Transverse colon (tissue), 4 donors: ENCODE measurements at regions not wholly inside any gene's neighbourhood (a gene's known extent, or its start where the extent isn't known, plus 50 kb on each side); places are given as distances from the start of the nearest gene placed in this dataset.

ENCODE experiments used
- DNase-seq: peaks from one replicate; pipeline ENCODE4 v3.0.0-alpha.2; 2019
- H3K27ac ChIP-seq, 4 donors: fragments of 200-600 bp; sonication (generic); 2 replicates each; pipeline ENCODE4 v1.5.1; 2016 to 2018; ENCODE audit warnings: inconsistent platforms in 4 of 4
- H3K27me3 ChIP-seq: fragments of 200-600 bp; sonication (generic); 2 replicates; pipeline ENCODE4 v1.5.1; 2017; ENCODE audit warnings: inconsistent platforms
- H3K36me3 ChIP-seq, 4 donors: fragments of 200-600 bp; sonication (generic); 2 replicates each; pipeline ENCODE4 v1.5.1; 2017 to 2019; ENCODE audit warnings: inconsistent platforms in 4 of 4
- H3K4me1 ChIP-seq, 4 donors: fragments of 200-600 bp; sonication (generic); 2 replicates each; pipeline ENCODE4 v1.5.1; 2017 to 2020; ENCODE audit warnings: inconsistent platforms in 4 of 4
- H3K4me3 ChIP-seq, 4 donors: fragments of 200-600 bp; sonication (generic); 1 replicate in 1 of 4; 2 replicates in 3 of 4; pipeline versions ENCODE4 v1.5.1 to v1.6.1; 2017 to 2019; ENCODE audit warnings: inconsistent platforms in 4 of 4
- H3K9me3 ChIP-seq, 2 donors: fragments of 200-600 bp; sonication (generic); 2 replicates each; pipeline ENCODE4 v1.5.1; 2017 to 2019; ENCODE audit warnings: inconsistent platforms in 2 of 2
- CTCF ChIP-seq, 5 experiments: fragments of 200-600 bp in 3 of 5; fragments of 450-650 bp in 2 of 5; sonication (generic) in 3 of 5; IDR thresholded peaks; 1 replicate in 2 of 5; 2 replicates in 3 of 5; pipeline ENCODE4 v1.5.1; 2016 to 2017; ENCODE audit warnings: antibody characterized with exemption in 5 of 5, inconsistent platforms in 3 of 5, mild to moderate bottlenecking in 2 of 5, moderate library complexity in 1 of 5
- EP300 ChIP-seq: sonication (generic); formaldehyde crosslinking; IDR thresholded peaks from one replicate; pipeline ENCODE4 v1.6.1; 2017; ENCODE audit warnings: antibody characterized with exemption, low read depth
- POLR2A ChIP-seq: fragments of 450-650 bp; IDR thresholded peaks from one replicate; pipeline ENCODE4 v1.6.1; 2016; ENCODE audit warnings: antibody characterized with exemption, mild to moderate bottlenecking, moderate library complexity
- POLR2AphosphoS5 ChIP-seq, 3 donors: sonication (generic); formaldehyde crosslinking; IDR thresholded peaks; one replicate each; pipeline ENCODE4 v1.6.1; 2016; ENCODE audit warnings: antibody characterized with exemption in 3 of 3
- WGBS, 2 donors: methylation state at CpG; one replicate each; pipeline ENCODE4 v1.1.5; 2018; ENCODE audit warnings: low coverage in 1 of 2; 5-methylcytosine and 5-hydroxymethylcytosine counted together
- in situ Hi-C, 4 donors: fragments of 200-750 bp; cut with MboI; loops; one replicate each; pipeline versions ENCODE4 v1.15.0 to v1.15.1; 2017; ENCODE audit warnings: low sequenced_read_pairs in 3 of 4, low pct_ligation_motif_present in 1 of 4, low pct_unique_long_range_greater_than_20kb in 1 of 4
- intact Hi-C: fragments of 100-400 bp; cut with DNase I; formaldehyde crosslinking; loops from one replicate; pipeline ENCODE4 v1.15.1; 2023; ENCODE audit warnings: low total_unique reads

GRCh38 chr20:10927011-10927583, 253.3 kb upstream of the JAG1 start:
- TF ChIP-seq POLR2A = no peak
- no peak for TF ChIP-seq POLR2AphosphoS5 (IDR thresholded peaks at IDR 0.05)
- no peak for TF ChIP-seq CTCF (IDR thresholded peaks at IDR 0.05)
- TF ChIP-seq EP300 = no peak
- no peak for DNase-seq
- H3K4me3 ChIP-seq = no peak overlapping the region
- in situ Hi-C loops = no loop called here
- no peaks in the 10 kb centered on the region for H3K9me3 ChIP-seq
- intact Hi-C loops = loop anchor here (2.0 kb wide), 1 partner anchor 64 kb away; no protein-coding TSS in a partner anchor
- peaks cover 0 to 6% (median 0%) of the 10 kb centered on the region in 4 donors for H3K4me1 ChIP-seq
- H3K27ac ChIP-seq = no peak overlapping the region
- no peaks in the 10 kb centered on the region for H3K27me3 ChIP-seq
- no peaks in the 10 kb centered on the region for H3K36me3 ChIP-seq
- WGBS, 2 donors = 85 to 93% methylated on average over 5 of the region's 5 CpGs

GRCh38 chr20:10927936-10928840, 254.4 kb upstream of the JAG1 start:
- intact Hi-C loops = loop anchor here (2.0 kb wide), 1 partner anchor 63 kb away; no protein-coding TSS in a partner anchor
- no peak overlapping the region for H3K4me3 ChIP-seq
- 71 to 77% methylated on average over 11 of the region's 11 CpGs for WGBS, 2 donors
- no peak for DNase-seq
- H3K9me3 ChIP-seq = no peaks in the 10 kb centered on the region
- TF ChIP-seq POLR2A = no peak
- TF ChIP-seq POLR2AphosphoS5 (IDR thresholded peaks at IDR 0.05) = no peak
- no peak for TF ChIP-seq EP300
- TF ChIP-seq CTCF (IDR thresholded peaks at IDR 0.05) = no peak
- no peaks in the 10 kb centered on the region for H3K27me3 ChIP-seq
- no peaks in the 10 kb centered on the region for H3K36me3 ChIP-seq
- H3K4me1 ChIP-seq = peaks cover 0 to 6% (median 0%) of the 10 kb centered on the region in 4 donors
- in situ Hi-C loops = no loop called here
- H3K27ac ChIP-seq = no peak overlapping the region

GRCh38 chr20:10928841-10929421, 255.1 kb upstream of the JAG1 start:
- H3K4me1 ChIP-seq = peaks cover 0 to 6% (median 0%) of the 10 kb centered on the region in 4 donors
- no peaks in the 10 kb centered on the region for H3K9me3 ChIP-seq
- no peak overlapping the region for H3K27ac ChIP-seq
- TF ChIP-seq POLR2AphosphoS5 (IDR thresholded peaks at IDR 0.05) = no peak
- no peak for TF ChIP-seq POLR2A
- TF ChIP-seq CTCF (IDR thresholded peaks at IDR 0.05) = no peak
- TF ChIP-seq EP300 = no peak
- in situ Hi-C loops = no loop called here
- no peak overlapping the region for H3K4me3 ChIP-seq
- no peaks in the 10 kb centered on the region for H3K27me3 ChIP-seq
- 57 to 78% methylated on average over 1 to 2 of the region's 2 CpGs for WGBS, 2 donors
- intact Hi-C loops = no loop called here
- no peak for DNase-seq
- H3K36me3 ChIP-seq = no peaks in the 10 kb centered on the region

GRCh38 chr20:10935658-10936402, 262.0 kb upstream of the JAG1 start:
- no peaks in the 10 kb centered on the region for H3K36me3 ChIP-seq
- H3K9me3 ChIP-seq = no peaks in the 10 kb centered on the region
- in situ Hi-C loops (no loop called here), intact Hi-C loops (no loop called here)
- no peak for DNase-seq
- H3K27ac ChIP-seq = no peak overlapping the region
- no peaks in the 10 kb centered on the region for H3K4me1 ChIP-seq
- no peak overlapping the region for H3K4me3 ChIP-seq
- H3K27me3 ChIP-seq = no peaks in the 10 kb centered on the region
- TF ChIP-seq EP300 (no peak), CTCF (IDR thresholded peaks at IDR 0.05) (no peak), POLR2A (no peak), POLR2AphosphoS5 (IDR thresholded peaks at IDR 0.05) (no peak)
- 75 to 90% methylated on average over 5 of the region's 5 CpGs for WGBS, 2 donors
